LNCaP clone FGC (cell line): ENCODE measurements at regions not wholly inside any gene's neighbourhood (a gene's known extent, or its start where the extent isn't known, plus 50 kb on each side); places are given as distances from the start of the nearest gene placed in this dataset.

Experiments used
- DNase-seq: peaks from one replicate; pipeline ENCODE4 v3.0.0-alpha.2; 2011; ENCODE audit warnings: low read depth
- H3K4me3 ChIP-seq: 2 replicates; pipeline ENCODE4 v1.5.1; 2011; ENCODE audit warnings: mild to moderate bottlenecking, low read depth, low read length, control low read depth
- CTCF ChIP-seq: IDR thresholded peaks from 2 replicates; pipeline ENCODE4 v1.5.1; 2012; ENCODE audit warnings: mild to moderate bottlenecking; ENCODE audit not compliant: control insufficient read depth, insufficient read depth; ENCODE audit errors: extremely low read depth

DNA sequence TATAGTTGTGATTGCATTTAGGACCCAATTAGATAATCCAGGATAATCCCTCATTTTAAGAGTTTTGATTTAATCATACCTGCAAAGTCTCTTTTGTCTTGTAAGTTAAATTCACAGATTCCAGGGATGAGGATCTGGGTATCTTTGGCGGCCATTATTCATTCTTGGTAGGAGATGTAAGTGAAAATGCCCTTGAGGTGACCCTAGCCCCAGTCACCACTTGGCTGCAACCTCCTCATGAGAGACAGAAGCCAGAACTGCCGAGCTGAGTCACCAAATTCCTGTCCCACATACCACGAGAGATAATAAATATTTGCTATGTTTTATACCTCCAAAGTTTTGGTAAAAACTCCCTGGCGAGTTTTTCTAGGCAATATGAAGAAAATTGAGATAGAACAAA is 389.4 kb downstream of the RFC3 start:
- no peak for TF ChIP-seq CTCF
- DNase-seq = no peak
- H3K4me3 ChIP-seq = no peak overlapping the region

DNA sequence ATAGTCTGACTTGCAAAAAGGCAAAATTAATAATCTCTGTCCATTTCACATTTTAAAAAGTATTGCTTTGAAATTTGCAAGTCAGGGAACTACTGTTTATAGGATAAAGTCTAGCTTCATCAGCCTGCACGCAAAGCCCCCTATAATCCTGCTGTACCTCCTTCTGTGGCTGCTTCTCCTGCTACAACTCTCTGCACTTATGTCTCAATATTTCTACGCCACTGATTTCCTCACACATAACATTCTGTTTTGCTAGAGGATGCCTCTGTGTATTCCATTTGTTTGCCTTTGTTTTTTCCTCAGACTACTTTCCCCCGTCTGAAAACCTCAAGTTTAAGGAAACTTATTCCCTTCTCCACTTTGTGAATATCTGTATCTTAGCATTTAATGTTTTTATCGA is 389.9 kb downstream of the RFC3 start:
- H3K4me3 ChIP-seq = no peak overlapping the region
- DNase-seq = no peak
- no peak for TF ChIP-seq CTCF

DNA sequence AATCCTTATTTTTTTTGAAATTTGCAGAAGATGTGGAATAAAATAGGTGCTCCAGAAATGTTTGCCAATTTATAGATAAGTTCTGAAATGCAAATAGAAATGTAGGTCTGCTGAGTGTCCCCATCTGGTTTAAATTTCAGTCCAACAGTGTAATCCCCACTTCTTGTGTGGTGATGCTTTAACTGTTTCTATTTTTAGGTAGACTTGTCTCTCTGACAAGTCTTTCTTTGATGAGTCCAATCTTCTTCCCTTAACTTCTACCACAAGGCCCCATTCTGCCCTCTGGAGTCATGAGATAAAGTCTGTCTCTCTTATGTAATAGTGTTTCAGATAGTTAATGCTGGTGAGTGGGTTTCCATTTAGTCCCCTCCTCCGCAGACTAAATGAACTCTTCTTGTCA is 390.4 kb downstream of the RFC3 start:
- DNase-seq = no peak
- no peak for TF ChIP-seq CTCF
- no peak overlapping the region for H3K4me3 ChIP-seq

DNA sequence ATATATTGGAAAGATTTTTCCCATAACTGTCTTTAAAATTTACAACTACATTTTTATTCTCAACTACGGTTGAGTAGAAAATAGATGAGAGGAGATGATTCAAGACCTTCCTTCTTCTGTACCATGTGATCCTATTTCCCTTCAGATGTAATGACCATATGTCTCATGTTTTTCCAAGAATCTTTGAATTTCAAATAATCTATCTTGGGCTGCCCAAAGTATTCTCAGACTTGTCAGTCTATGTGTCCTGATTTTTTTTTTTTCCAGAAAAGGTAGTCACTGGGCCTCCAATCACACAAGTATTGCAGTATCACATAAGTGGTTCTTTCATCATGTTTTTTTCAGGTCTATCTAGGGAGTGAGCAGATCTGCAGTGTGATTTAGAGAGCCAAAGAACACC is 392.4 kb downstream of the RFC3 start:
- TF ChIP-seq CTCF = no peak
- no peak overlapping the region for H3K4me3 ChIP-seq
- DNase-seq = no peak

DNA sequence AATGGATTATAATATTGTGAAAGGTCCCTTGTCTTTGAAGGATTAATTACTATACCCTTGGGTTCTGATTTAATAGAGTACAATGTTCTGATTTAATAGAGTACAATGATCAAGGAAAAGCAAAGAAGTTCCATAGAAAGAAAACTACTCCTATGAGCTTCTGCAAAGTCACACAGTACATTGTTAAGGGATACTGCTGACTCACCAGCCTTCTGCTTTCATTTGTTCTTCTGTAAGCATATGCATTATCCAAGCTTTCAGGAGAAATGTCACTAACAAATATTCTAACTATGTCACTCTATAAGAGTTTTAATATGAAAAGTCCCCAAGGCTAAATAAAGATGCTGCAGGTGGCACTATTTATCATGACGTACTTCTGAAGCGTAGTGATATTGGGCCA is 396.7 kb downstream of the RFC3 start:
- no peak for DNase-seq
- H3K4me3 ChIP-seq = no peak overlapping the region
- TF ChIP-seq CTCF = no peak

- no peak for DNase-seq
- no peak for TF ChIP-seq CTCF
- no peak overlapping the region for H3K4me3 ChIP-seq
Measured at GRCh38 chr13:34216256-34216655, 398.3 kb downstream of the RFC3 start.

DNA sequence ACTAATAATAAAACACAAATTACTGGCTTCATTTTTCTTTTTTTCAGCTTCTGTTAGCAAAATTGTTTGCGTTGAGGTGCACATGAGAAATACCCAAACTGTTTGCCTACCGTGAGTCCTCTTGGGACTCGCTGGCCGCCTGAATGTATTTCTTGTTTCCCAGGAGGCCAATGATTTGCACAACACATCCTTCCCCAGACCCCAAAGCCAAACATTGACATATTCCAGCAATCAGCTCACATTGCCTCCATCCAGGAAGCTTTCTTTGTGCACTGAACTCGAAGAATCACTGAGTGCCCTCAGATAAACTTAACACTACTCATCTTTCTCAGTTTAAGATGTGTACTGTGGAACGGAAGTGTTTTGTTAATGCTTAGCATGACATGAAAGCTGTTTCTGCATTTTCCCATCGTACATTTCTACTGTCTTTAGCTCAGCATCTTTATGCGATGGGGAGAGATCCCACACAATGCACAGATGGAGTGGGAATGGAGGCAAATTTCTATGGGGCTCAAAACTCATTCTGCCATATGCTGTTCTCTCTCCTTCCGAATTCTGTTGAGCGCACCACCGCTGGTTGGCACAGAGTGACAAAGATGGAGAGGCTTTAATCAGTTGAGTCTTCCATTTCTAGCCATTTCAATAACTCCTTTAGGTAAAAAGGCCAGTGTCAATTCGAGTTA is 399.5 kb downstream of the RFC3 start:
- no peak for DNase-seq
- TF ChIP-seq CTCF = no peak

More for the DNA sequence above, 399.5 kb downstream of the RFC3 start:
- H3K4me3 ChIP-seq = no peak overlapping the region
